ENCODE measurements at regions not wholly inside any gene's neighbourhood (a gene's known extent, or its start where the extent isn't known, plus 50 kb on each side); places are given as distances from the start of the nearest gene placed in this dataset.

- TF ChIP-seq CTCF (IDR thresholded peaks at IDR 0.05; ENCODE audit: low read depth, low read length, missing control alignments) = no peak
- H3K4me3 ChIP-seq (ENCODE audit: low read depth, low read length) = no peak overlapping the region
These were observed 285.5 kb upstream of the NETO1 start for GRCh38 chr18:73153271-73153670.

GRCh38 chr18:73151086-73151485 is 283.3 kb upstream of the NETO1 start:
- no peak for DNase-seq (ENCODE audit: low read depth)
- H3K4me3 ChIP-seq (ENCODE audit: low read depth, low read length) = no peak overlapping the region
- TF ChIP-seq CTCF (IDR thresholded peaks at IDR 0.05; ENCODE audit: low read depth, low read length, missing control alignments) = no peak

More at GRCh38 chr18:73153271-73153670, 285.5 kb upstream of the NETO1 start:
- DNase-seq (ENCODE audit: low read depth) = no peak

GRCh38 chr18:73150199-73150598 is 282.4 kb upstream of the NETO1 start:
- no peak for TF ChIP-seq CTCF (IDR thresholded peaks at IDR 0.05; ENCODE audit: low read depth, low read length, missing control alignments)
- no peak overlapping the region for H3K4me3 ChIP-seq (ENCODE audit: low read depth, low read length)
- no peak for DNase-seq (ENCODE audit: low read depth)

GRCh38 chr18:73147590-73147989 is 279.8 kb upstream of the NETO1 start:
- no peak for TF ChIP-seq CTCF (IDR thresholded peaks at IDR 0.05; ENCODE audit: low read depth, low read length, missing control alignments)
- no peak overlapping the region for H3K4me3 ChIP-seq (ENCODE audit: low read depth, low read length)
- DNase-seq (ENCODE audit: low read depth) = no peak

GRCh38 chr18:73144030-73144429 is 276.2 kb upstream of the NETO1 start:
- no peak for DNase-seq (ENCODE audit: low read depth)
- TF ChIP-seq CTCF (IDR thresholded peaks at IDR 0.05; ENCODE audit: low read depth, low read length, missing control alignments) = no peak
- no peak overlapping the region for H3K4me3 ChIP-seq (ENCODE audit: low read depth, low read length)

GRCh38 chr18:73136134-73136533 is 268.3 kb upstream of the NETO1 start:
- no peak for DNase-seq (ENCODE audit: low read depth)
- H3K4me3 ChIP-seq (ENCODE audit: low read depth, low read length) = no peak overlapping the region
- TF ChIP-seq CTCF (IDR thresholded peaks at IDR 0.05; ENCODE audit: low read depth, low read length, missing control alignments) = no peak

- no peak for TF ChIP-seq CTCF (IDR thresholded peaks at IDR 0.05; ENCODE audit: low read depth, low read length, missing control alignments)
- no peak overlapping the region for H3K4me3 ChIP-seq (ENCODE audit: low read depth, low read length)
- no peak for DNase-seq (ENCODE audit: low read depth)
These were observed 256.4 kb upstream of the NETO1 start for GRCh38 chr18:73124175-73124574.

Measured in GM12864 (cell line).